ENCODE measurements at regions not wholly inside any gene's neighbourhood (a gene's known extent, or its start where the extent isn't known, plus 50 kb on each side); places are given as distances from the start of the nearest gene placed in this dataset.

DNA sequence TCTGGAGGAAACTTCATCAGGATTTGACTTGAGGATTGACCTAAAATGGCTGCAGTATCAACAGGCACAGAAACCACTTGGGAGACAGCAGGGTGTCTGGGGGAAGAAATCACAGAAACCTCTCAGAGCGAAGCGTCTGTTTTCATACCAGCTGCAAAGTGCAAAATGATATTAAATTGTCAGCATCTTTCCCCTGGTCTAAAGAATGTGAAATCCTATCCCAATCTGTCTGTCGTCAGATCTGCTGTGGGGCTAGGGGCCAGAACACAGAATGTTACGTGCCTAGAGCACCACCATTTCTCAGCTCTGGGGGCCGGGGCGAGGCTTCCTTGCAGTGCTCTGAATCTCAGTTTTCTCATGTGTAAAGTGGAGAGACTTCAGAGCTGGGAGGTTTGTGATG, 54.1 kb upstream of the MYCN start:
- H4K5ac ChIP-seq (ENCODE audit: insufficient read length, low read depth, low read length), result no peak overlapping the region
- H3K14ac ChIP-seq (ENCODE audit: insufficient read length), result no peak overlapping the region
- CTCF ChIA-PET (ENCODE audit: partially characterized antibody), result interaction anchor here (0.5 to 1.4 kb wide), 6 partner anchors 13 to 285 kb away, joined by 3 to 4 read pairs (median 3); no protein-coding TSS in a partner anchor
- H3K56ac ChIP-seq (replicated peaks; ENCODE audit: insufficient read length, low read depth, low read length), result no peak overlapping the region
- H2BK120ac ChIP-seq (replicated peaks; ENCODE audit: low read depth, low read length), result no peak overlapping the region
- H3K79me1 ChIP-seq (ENCODE audit: low read depth, low read length), result no peaks in the 10 kb centered on the region
- H3K23ac ChIP-seq (ENCODE audit: insufficient read length), result no peak overlapping the region
- H3K36me3 ChIP-seq (ENCODE audit: control insufficient read depth in 2 of 4, insufficient read depth in 4 of 4, low read length in 3 of 4), result no peaks in the 10 kb centered on the region
- 89% methylated on average over 6 of the region's 6 CpGs; no CpG with 5 or more reads in 1 of the 2 experiments for WGBS, 2 experiments (ENCODE audit: extremely low coverage in 1 of 2, insufficient coverage in 1 of 2, insufficient read length in 1 of 2, insufficient replicate concordance in 2 of 2, low coverage in 1 of 2, low lambda C conversion rate in 2 of 2, missing lambda C conversion rate in 1 of 2)
- H3K27ac ChIP-seq (ENCODE audit: low read depth, low read length), result no peak overlapping the region
- H3K23me2 ChIP-seq (ENCODE audit: low read depth, low read length), result no peaks in the 10 kb centered on the region; the same call in 1 of the 2 replicates
- DNase-seq (ENCODE audit: low read depth in 1 of 2, low spot score in 2 of 2) (no peak), FAIRE-seq (no peak)
- H3K4me1 ChIP-seq (replicated peaks in 1 of 4; ENCODE audit: control insufficient read depth in 3 of 4, insufficient read depth in 4 of 4, low read length in 3 of 4), result peaks cover 6 to 16% (median 7%) of the 10 kb centered on the region in 4 experiments; a peak in 6 of 7 replicates
- H2BK12ac ChIP-seq (ENCODE audit: low read depth, low read length), result no peak overlapping the region
- no peaks in the 10 kb centered on the region for H4K20me1 ChIP-seq (replicated peaks in 1 of 2; ENCODE audit: control insufficient read depth in 1 of 2, insufficient read depth in 2 of 2, low read length in 2 of 2)
- no peak overlapping the region for H3K4ac ChIP-seq (replicated peaks; ENCODE audit: insufficient read length, low read depth, low read length)
- TF ChIP-seq YY1 (IDR thresholded peaks at IDR 0.05; ENCODE audit: low read depth, low read length) (0 out of 2 replicates have a peak, but pooled peaks have one; percentile 14), TEAD4 (IDR thresholded peaks at IDR 0.05; ENCODE audit: low read depth, low read length) (no peak)
- H2AFZ ChIP-seq (ENCODE audit: low read length), result no peak overlapping the region
- no peak overlapping the region for H2BK5ac ChIP-seq (ENCODE audit: low read depth, low read length)
- H4K8ac ChIP-seq (ENCODE audit: extremely low read depth, insufficient read depth, low read length), result no peak overlapping the region; the same call in 1 of the 2 replicates
- no peaks in the 10 kb centered on the region; a peak in 1 of 7 replicates for H3K27me3 ChIP-seq (replicated peaks in 1 of 4; ENCODE audit: control insufficient read depth in 3 of 4, extremely low read depth in 1 of 4, insufficient read depth in 3 of 4, low read length in 3 of 4)
- H4K91ac ChIP-seq (replicated peaks; ENCODE audit: insufficient read length, low read length), result no peak overlapping the region
- no peak overlapping the region for H3K9ac ChIP-seq (replicated peaks in 1 of 4; ENCODE audit: extremely low read depth in 1 of 4, low read depth in 3 of 4, low read length in 3 of 4)
- H3K79me2 ChIP-seq (ENCODE audit: control insufficient read depth in 1 of 2, insufficient read depth in 2 of 2, low read length in 2 of 2), result no peaks in the 10 kb centered on the region
- no peak overlapping the region for H2BK15ac ChIP-seq (ENCODE audit: low read length)
- POLR2A ChIA-PET (ENCODE audit: partially characterized antibody), result no interaction called here
- H3K4me3 ChIP-seq (ENCODE audit: extremely low read depth in 1 of 4, insufficient read depth in 2 of 4, low read depth in 3 of 4, low read length in 4 of 4), result no peak overlapping the region
- no peak overlapping the region for H3K4me2 ChIP-seq (ENCODE audit: insufficient read depth in 1 of 2, low read depth in 2 of 2, low read length in 2 of 2)
- H3K18ac ChIP-seq (ENCODE audit: extremely low read depth, low read length), result no peak overlapping the region
- H3K9me3 ChIP-seq (ENCODE audit: insufficient read depth in 2 of 2, low read depth in 1 of 2, low read length in 1 of 2), result no peaks in the 10 kb centered on the region
- H2AK5ac ChIP-seq (ENCODE audit: low read depth, low read length), result no peak overlapping the region
- H2BK20ac ChIP-seq (ENCODE audit: low read length), result no peak overlapping the region
